ENCODE measurements at regions not wholly inside any gene's neighbourhood (a gene's known extent, or its start where the extent isn't known, plus 50 kb on each side); places are given as distances from the start of the nearest gene placed in this dataset.

DNA sequence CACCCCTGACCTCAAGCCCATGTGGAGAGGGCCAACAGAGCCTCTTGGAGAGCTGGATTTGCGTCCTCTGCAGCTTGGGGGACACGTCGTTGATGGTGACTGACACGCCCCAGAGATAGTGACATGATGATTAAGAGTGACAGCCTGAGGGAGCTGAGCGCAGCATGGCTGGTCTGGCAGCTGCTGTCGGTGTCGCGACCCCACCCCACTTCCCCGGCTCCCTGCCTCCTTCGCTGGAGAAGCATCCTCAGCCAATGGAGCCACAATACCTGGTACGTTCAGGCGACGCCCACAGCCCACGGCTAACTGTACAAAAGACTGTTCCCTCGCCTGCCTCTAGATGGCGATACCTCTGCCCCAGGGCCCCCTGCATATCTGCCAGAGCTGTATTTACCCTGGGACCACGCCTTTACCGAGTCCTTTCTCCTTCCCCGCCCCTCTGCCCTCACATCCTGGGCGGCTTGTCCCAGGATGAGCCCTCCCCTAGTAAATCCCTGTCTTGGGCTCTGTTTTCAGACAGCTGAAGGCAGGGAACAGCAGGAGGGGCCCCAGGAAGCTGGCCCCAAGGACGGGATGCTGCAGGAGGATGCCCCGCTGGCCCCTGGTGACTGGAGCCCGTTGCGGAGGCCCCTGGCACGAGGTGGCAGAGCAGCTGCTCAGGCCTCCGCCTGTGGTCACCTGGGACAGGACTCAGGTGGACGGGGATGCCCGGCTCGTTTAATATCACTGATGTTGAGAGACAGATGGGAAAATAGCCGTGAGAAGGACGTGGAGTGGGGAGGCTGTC lies 90.6 kb downstream of the RPS6KA4 start:
- CTCF ChIA-PET, result interaction anchor here (0.7 to 4.6 kb wide), 59 partner anchors 9 to 283 kb away, joined by 3 to 49 read pairs (median 4); partner anchors contain the start of gene PRDX5
- TF ChIP-seq, protein P1, sequence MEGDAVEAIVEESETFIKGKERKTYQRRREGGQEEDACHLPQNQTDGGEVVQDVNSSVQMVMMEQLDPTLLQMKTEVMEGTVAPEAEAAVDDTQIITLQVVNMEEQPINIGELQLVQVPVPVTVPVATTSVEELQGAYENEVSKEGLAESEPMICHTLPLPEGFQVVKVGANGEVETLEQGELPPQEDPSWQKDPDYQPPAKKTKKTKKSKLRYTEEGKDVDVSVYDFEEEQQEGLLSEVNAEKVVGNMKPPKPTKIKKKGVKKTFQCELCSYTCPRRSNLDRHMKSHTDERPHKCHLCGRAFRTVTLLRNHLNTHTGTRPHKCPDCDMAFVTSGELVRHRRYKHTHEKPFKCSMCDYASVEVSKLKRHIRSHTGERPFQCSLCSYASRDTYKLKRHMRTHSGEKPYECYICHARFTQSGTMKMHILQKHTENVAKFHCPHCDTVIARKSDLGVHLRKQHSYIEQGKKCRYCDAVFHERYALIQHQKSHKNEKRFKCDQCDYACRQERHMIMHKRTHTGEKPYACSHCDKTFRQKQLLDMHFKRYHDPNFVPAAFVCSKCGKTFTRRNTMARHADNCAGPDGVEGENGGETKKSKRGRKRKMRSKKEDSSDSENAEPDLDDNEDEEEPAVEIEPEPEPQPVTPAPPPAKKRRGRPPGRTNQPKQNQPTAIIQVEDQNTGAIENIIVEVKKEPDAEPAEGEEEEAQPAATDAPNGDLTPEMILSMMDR (IDR thresholded peaks at IDR 0.05; ENCODE audit: control extremely low read depth, extremely low read depth, low read depth, missing control alignments), result peak; percentile 87
- peak; percentile 88 for DNase-seq (ENCODE audit: extremely low spot score)
- POLR2A ChIA-PET, result no interaction called here

DNA sequence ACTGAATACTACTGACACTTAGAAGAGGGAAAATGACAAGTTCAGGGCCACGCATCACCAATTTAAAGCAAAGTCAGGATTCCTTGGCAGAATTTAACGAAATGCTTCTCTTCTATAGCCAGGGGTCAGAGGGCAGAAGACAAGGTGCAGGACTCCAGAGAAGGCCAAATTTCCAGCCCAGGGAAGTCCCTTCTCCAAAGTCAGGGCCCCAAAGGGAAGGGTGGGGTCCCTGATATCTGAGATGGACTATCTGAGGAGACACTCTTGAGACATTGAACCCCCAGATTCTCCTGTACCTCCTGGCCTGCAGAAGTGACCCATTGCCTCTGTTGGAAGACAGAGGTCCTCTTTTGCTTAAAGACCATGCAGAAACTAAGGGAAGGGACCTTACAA lies 91.2 kb downstream of the RPS6KA4 start:
- no peak for DNase-seq (ENCODE audit: extremely low spot score)
- TF ChIP-seq, protein P1 (IDR thresholded peaks at IDR 0.05; ENCODE audit: control extremely low read depth, extremely low read depth, low read depth, missing control alignments), result no peak
- ChIA-PET POLR2A (no interaction called here), CTCF (interaction anchor here (0.7 to 4.6 kb wide), 28 partner anchors 8 to 283 kb away, joined by 3 to 49 read pairs (median 6); no protein-coding TSS in a partner anchor)

DNA sequence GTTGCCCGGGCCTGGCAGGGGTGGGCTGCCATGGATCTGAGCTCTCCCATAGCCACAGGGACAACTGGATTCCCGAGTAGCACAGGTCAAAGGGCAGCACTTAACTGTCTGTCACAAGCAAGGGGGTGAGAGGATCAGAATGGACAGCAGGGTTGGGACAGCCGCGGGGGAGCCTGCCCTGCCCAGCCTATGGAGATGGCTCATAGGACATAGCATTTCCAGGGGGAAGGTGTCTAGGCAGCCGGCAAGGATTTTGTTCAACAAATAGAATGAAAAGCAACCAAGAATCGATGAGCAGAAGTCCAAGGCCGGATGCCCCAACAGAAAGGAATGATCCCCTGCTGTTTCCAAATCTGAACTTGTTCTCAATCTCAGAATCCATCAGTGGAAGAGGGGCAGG lies 92.9 kb downstream of the RPS6KA4 start:
- TF ChIP-seq, protein P1 (IDR thresholded peaks at IDR 0.05; ENCODE audit: control extremely low read depth, extremely low read depth, low read depth, missing control alignments), result no peak
- ChIA-PET POLR2A (no interaction called here), CTCF (interaction anchor here (3.9 to 4.6 kb wide), 2 partner anchors 13 to 202 kb away, joined by 15 to 49 read pairs; no protein-coding TSS in a partner anchor)
- no peak for DNase-seq (ENCODE audit: extremely low spot score)

DNA sequence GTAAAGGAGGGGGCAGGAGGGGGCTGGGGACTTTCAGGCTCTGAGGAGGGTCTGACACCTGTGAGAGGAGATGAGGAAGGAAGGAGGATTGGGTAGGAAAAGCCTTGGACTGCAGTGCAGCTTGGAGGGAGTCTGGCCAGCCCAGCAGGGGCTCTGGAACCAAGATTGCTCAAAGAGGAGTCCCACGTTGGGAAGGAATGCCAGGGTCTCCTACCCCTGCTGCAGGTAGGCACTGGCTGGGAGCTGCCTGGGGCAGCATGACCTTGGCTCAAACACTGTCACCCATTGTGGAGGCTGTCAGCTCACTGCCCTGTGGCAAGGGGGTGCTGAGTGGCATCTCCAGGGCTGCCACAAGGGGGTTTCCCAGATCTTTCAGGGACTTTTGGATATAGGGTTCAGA lies 94.5 kb downstream of the RPS6KA4 start:
- POLR2A ChIA-PET, result no interaction called here

DNA sequence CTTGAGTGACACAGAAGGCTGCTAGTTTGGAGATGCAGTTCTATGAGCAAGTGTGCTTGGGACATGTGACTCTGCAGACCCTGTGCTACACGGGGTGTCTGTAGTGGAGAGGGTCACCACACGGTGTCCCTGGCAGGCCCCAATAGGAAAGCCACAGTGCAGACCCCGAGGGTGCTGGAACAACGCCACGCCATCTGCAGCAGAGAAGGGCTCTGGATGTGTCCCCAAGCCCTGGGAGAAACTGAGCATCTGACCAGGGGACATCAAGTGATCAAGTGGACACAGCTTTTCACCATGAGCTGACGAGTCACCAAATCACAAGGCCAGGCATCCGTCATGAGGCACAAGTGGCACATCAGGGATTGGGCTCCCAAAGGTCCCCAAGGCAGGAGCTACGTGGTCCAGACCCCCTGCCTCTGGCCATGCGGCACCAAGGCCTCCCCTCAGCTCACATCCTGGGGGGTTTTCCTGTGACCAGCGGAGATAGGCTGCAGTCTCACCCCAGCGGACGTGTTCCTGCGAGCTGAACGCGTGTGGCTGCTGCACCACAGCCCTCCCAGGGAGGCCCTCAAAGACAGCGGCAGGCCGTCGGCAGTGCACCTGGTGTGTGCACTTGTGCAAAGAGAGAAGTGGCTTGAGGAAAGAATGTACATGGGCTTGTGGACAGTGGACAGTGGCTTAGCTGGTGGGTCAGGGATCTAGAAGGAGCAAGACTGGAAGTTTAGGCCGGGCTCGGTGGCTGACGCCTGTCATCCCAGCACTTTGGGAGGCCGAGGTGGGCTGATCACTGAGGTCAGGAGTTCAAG lies 96.7 kb downstream of the RPS6KA4 start:
- DNase-seq (ENCODE audit: extremely low spot score), result no peak
- CTCF ChIA-PET, result no interaction called here
- TF ChIP-seq, protein P1 (IDR thresholded peaks at IDR 0.05; ENCODE audit: control extremely low read depth, extremely low read depth, low read depth, missing control alignments), result no peak
- POLR2A ChIA-PET, result no interaction called here

More for the DNA sequence above, 94.5 kb downstream of the RPS6KA4 start:
- TF ChIP-seq, protein P1 (IDR thresholded peaks at IDR 0.05; ENCODE audit: control extremely low read depth, extremely low read depth, low read depth, missing control alignments), result no peak
- no peak for DNase-seq (ENCODE audit: extremely low spot score)
- CTCF ChIA-PET, result interaction anchor here (1.1 kb wide), 1 partner anchor 9 kb away, joined by 3 read pairs; no protein-coding TSS in a partner anchor

DNA sequence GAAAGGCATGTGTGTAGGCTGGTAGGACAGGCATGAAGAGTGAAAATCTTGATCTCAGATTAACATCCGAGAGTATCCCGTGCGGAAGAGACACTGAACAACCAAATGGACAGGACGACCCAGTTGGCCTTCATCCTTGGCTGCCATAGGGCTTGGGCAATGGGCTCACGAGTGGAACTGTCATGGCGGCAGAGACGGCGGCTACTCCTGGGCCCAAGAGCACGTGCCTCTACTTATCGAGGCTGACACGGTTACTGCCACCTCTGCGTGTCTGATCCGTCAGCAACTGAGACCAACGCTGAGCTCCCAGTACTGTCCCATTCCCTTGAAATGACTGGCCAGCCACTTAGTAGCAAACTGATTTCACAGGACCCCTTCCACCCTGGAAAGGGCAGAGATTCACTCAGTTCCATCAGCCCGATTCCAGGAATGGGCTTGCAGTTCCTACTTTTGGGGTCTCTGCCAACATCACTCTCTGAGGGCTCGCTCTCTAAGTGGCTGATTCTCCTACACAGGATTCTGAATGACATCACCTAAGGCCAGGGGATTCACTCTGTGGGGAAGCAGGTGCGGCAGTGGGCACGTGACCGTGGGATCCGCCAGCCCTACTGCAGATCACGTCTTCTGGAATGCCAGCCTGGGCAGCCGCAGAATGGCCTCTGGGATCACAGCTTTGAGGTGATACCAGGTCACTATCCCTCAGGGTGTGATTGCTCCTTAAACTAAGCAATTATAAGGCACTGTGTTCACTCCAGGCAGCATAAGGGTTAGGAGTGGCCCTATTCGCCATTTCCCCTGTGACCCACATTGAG lies 97.8 kb downstream of the RPS6KA4 start:
- POLR2A ChIA-PET, result no interaction called here
- TF ChIP-seq, protein P1 (IDR thresholded peaks at IDR 0.05; ENCODE audit: control extremely low read depth, extremely low read depth, low read depth, missing control alignments), result no peak
- DNase-seq (ENCODE audit: extremely low spot score), result no peak
- CTCF ChIA-PET, result no interaction called here

Measured in GM10248 (cell line).